DMS114 treated with DMSO at 0.1 percent for 48 hours (cell line): ENCODE measurements at regions not wholly inside any gene's neighbourhood (a gene's known extent, or its start where the extent isn't known, plus 50 kb on each side); places are given as distances from the start of the nearest gene placed in this dataset.

ENCODE experiments used
- DNase-seq: peaks from one replicate; lab custom pipeline; 2025; ENCODE audit not compliant: unreplicated experiment; lab: John Stamatoyannopoulos, UW

DNA sequence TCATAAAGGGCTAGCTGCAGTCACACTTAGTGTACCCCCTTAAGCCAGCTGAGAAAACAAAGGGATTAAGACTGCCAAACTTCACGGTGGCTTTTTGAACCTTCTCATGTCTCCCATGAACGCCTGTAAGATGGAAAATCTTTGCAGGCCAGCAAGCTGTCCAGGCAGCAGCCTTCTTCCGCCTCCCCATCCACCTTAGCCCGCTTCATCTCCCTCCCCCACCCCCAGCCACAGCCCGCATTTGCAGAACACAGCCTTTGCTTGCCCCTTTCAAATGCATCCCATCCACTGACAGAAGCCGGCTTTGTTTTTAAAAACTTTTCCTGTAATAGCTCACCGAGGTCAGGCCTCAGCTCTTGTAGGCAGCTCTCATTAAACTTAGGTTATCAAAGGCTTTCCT lies 113.8 kb upstream of the FAM9B start:
- no peak for DNase-seq

DNA sequence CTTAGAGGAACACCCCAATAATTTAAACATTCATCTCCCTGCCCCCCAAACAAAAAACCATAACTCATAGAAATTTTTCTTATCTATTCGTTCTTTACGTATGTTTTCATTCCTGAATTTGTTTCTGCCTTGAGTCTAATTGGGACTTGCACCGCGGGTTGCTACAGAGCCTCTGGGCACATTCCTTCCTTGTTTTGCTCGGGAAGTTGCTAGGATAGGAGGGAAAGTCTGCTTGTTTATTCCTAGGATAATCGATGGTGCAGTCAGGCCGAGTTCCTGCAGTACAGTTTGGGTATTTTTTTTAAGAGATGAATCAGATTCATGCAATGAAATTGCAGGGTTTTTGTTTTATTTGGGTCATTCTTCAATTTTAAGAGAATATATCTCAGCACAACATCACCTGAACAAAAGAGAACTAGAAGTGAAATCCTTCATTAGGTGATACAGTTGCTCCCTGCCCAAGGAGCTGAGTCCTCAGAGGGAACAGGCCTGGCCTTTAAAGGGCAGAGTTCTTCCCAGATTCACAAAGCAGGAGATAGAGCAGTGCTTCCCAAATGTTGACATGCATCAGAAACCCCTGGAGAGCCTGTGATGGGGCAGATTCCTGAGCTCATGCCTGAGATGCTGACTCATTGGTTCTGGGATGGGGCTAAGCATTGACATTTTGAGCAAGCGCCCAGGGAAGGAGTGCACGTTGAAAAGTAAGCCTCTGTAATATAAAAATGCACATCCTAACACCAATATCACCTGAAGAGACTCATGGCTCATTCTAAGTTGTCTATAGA lies 114.9 kb upstream of the FAM9B start:
- no peak for DNase-seq

DNA sequence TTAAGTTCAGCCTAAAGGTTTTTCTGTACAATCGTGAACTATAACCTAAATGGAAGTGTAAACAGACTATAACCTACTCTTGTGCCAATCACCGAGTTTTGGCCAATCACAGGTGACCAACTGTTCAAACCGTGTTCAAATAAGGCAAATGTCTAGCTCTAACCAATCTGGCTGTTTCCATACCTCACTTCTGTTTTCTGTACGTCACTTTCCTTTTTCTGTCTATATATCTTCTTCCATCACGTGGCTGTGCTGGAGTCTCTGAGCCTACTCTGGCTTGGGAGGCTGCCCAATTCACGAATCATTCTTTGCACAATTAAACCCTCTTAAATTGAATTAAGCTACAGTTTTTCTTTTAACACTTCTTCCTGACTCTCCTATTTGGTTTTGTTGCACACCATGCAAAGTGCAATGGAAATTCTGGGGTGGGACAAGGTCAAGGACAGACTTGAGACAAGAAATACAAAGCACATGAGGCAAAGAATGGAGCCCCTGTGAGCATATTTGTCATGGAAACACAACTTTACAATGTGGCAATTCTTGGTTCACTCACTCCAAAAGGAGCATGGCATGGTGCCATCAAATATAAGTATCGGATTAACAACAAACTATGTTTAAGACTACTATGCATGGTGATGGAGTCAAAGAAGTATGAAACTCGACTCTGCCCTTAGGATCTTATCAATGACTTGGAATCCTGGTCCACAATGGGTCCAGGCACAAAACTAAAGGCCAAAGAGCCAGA lies 115.7 kb upstream of the FAM9B start:
- no peak for DNase-seq

DNA sequence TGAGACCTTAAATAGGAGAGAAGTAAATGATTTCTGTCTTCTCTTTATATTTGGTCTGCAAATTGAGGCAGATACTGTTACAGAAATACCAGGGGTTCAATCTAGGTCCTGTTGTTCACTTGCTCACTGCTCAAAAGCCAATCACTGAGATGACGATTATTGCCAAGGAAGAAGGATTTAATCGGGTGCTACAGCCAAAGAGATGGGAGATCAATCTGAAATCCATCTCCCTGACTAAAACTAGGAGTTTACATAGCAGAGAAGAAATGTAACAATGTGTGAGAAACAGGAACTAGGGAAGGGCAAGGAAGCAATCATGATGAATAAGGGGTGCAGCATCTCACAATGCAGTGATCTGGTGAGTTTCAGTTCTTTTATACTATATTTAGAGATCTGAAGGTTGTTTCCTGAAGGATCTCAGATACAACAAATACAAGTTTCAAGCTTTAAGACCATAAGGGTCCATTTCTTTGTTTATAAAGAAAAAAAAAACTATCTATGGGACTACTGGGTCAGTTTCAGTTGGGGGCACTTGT lies 117.9 kb upstream of the FAM9B start:
- DNase-seq = no peak

DNA sequence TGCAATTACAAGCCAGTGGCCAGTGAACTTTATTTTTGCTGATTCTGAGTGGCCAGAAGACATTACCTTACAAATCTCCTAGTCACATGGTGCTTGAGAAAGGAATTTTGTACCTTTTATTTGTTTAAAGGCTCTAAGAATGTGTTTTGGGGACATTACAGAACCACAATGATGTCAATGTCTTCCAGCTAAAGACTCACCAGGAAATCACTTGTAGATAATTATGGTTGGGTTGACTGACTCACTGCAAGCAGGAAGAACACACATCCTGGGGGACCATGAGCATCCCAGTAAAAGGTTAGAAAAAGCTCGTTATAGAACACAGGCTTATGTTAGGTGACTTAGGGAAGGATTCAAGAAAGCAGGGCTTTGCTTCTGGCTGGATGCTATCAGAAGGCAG lies 119.4 kb upstream of the FAM9B start:
- DNase-seq = no peak

DNA sequence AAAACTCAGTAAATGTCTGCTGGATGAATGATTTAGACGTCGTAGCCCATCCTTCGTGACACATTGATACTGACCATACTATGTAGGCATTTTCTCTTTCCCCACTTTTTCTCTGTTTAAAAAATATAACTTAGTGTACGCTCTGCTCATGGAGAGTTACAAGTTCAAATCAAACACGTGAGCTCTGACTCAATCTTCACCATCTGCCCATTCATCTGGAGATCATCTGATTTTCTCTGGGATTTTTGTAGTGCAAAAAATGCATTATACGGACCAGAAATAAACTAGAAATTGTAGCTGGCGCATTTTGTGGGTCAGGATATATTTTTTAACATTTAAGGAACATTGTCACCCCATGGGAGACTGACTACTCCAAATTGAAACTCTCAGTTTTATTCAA lies 124.7 kb upstream of the FAM9B start:
- DNase-seq = no peak

DNA sequence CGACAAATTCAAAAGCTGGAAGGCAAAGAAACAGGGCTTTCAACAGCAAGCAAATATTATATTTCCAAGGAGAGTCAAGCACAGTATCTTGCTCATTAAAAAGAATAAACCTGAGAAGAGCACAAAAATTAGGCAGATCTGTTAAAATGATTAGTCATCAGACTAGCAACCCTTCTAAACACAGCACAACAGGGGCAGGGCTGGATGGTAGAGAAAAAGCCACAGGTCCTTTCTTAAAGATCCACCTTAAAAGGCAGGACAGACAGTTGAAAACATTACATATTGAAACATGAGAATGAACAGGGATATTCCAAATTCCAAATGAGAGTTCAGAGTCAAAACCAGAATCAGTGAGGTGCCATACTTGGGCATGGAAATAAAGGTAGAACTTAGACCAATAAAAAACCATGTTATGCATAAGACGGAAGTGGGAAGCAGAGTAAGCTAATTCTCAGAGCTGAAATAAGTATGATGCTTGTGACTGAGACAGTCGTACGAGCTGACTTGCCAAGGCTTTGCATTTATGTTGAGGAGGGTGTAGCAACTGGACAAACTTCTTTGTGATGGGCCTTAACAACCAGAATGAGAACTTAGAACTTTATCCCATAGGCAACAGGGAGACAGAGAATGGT lies 126.9 kb upstream of the FAM9B start:
- DNase-seq = no peak

DNA sequence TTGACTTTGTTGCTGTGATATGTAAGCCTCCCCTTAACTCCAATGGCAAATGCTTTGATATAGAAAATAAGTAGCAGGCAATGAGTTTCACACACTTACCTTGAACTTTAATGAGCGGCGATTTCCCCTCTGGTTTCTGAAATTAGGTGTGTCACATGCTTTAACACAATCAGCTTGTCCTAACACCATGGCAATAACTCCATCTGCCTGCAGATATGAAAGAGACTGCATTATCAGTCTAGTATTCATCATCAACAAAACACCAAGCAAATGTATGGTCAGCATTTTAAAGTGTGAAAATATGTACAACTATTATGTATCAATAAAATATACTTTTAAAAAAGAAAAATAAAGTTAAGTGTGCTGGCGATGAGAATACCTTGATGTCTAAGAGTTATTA lies 128.8 kb upstream of the FAM9B start:
- DNase-seq = no peak

DNA sequence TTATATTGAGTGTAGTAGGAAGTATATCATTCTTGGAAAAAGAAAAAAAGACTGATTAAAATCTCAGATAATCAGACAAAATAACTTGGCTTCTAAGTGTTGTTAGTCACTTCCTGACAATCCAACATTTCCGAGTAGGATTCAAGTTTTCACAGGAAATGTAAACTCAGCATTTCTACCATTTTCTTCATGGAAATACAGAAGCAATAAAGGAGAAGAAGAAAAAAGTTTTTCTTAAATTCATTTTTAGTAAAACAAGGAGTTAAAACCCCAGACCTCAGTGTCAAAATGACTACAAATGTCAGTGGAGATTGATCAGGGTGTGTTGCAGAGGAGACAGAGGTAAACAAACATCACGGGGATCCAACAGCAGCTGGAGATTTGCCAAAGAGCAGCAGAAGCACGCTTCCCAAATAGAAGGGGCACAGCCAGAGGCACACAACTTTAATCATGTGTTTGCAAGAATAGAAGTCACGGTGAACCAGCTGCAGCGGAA lies 129.3 kb upstream of the FAM9B start:
- no peak for DNase-seq

DNA sequence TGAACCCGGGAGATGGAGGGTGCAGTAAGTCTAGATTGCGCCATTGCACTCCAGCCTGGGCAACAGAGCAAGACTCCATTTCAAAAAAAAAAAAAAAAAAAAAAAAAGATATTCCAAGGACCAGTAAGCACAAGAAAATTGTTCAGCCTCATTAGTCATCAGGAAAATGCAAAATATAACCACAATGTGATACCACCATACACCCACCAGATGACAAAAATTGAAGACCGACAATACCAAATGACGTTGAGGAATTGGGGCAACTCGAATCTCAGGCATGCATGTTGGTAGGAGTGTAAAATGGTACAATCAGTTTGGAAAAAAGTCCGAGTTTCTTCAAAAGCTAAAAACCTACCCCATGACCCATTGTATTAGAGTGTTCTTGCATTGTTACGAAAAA lies 130.2 kb upstream of the FAM9B start:
- DNase-seq = no peak

DNA sequence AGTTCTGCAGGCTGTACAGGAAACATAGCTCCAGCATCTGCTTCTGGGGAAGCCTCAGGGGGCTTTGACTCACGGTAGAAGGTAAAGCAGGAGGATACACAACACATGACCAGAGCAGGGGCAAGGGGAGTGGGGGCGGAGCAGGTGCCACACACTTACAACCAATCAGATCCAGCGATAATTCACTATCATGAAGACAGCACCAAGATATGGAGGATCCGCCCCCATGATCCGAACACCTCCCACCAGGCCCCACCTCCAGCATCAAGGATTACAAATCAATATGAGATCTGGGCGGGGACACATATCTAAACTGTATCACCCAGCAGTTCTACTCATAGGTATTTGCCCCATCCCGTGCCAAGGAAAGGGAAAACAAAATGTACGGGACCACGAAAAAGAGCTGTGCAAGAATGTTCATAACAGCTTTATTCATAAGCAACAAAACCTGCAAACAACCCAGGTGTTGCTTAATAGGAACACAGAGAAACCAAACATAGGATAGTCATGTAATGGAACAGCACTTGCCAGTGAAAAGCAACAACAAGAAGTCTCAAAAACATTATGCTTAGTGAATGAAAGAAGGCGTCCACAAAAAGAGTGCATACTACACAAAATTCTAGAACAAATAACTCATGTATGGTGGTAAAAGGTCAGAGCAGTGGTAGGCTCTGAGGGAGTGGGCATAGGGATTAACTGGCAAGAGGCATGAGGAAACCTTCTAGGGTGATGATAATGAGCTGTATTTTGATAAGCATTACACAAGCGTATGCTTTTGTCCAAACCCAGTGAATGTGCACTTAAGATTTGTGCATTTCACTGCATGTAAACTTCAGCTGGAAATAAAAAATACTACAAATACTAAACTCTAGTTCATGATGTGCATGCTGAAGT lies 130.9 kb upstream of the FAM9B start:
- no peak for DNase-seq

DNA sequence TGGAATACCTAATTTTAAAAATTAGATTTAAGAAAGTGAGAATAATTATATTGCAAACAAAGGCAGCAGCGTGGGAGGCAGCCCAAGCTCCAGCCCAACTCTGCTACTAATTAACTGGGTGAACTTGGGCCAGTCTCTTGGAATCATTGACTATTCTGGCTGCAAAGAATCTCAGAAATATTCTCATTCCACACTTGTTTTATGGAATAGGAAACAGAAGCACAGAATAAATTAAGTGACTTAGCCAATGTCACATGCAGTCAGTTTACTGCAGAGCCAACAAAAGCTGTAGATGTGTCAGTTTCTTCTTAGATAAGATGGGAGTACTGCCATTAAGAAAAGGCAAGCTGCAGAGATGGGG lies 132.6 kb upstream of the FAM9B start:
- DNase-seq = no peak

DNA sequence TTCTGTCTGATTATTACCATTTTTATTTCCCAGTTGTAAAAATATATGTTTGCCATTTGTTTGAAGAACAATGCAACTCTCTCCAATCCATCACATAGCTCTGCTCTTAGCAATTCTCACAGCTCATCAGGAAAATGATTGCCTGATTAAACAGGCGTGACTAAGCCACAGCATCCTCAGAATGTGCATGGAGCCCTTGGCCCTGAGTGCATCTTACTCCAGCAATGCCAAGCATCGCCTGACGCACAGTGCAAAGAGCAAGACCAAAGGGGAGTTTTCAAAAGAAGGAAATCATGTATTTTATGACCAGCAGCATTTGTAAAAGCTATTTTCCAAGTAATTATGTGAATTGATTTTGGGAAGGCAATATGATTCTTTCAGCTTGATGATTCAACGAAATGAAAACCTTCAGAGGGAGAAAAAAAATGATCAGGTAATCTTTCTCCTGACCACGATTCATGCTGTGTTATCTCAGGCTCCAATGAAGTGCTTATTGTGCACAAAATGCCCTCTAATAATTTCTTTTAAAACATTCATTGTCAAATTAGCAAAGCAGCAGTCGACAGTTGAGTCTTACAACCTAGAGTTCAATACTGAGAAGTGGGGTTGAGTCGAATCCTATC lies 138.0 kb upstream of the FAM9B start:
- DNase-seq = no peak

DNA sequence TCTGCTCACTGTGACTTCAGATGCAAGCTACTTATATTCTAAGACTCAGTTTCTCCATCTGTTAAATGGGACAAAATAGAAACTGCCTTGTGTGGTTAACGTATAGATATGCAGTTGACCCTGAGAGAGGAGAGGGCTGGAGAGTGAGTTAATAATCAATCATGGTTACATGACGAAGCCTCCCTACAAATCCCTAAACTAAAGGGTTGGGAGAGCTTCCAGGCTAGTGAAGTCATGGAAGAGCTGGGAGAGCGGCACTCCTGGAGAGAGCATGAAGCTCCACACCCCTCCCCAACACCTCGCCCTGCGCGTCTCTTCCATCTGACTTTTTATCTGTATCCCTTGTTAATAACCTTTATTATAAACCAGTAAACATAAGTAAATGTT lies 138.5 kb upstream of the FAM9B start:
- no peak for DNase-seq

DNA sequence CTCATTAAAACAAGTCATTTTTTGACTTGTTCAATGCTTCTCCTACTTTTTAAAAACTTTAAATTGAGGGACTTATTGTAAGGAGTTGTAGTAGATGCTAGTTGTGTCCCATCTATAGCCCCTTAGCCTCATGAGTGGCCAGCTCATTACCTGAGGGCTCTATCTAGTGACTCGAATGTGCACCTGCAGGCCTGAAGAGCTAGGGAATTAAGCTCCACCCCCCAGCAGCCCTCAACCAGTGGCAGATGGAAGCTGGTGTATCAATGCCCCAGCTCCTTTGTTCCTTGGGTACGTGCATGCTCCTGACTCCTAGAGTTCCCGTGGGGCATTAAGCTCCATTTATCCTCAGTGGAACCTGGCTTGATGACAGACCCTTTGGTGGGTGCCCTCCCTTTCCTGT lies 146.7 kb upstream of the FAM9B start:
- no peak for DNase-seq

DNA sequence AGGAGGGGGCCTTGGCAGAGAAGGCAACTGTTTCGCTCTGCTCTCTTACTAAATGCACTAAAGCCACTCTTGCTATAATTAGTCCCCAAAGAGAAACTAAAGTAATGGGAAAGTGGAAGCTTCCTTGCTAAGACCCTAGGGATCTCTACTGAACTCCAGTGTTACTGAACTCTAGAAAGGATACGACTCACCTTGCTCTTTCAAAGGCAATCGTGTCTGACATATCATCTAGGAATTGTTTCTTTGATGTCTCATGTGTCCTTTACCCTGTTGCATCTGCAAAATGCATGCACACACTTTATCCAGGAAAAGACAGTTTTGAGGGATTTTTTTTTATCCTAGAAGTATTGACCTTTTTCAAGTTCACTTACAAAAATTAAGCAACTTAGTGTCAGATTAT lies 148.1 kb upstream of the FAM9B start:
- no peak for DNase-seq

DNA sequence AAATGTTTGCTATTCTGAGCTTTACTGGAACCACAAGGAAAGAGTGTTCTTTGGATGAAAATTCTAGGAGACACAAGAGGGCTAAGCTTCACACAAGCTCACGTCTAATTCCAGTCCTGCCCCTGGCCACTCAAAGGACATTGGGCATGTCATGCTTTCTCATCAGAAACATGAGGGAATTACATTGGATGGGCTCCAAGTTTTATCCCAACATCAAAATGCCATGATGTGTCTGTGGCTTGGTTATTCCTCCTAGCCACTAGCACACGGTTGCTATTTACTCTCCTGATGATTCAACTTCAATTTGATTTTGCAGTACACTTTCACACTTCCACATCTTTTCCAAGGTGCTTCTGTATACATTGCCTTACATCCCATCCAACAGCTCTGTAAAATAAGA lies 149.6 kb upstream of the FAM9B start:
- no peak for DNase-seq

DNA sequence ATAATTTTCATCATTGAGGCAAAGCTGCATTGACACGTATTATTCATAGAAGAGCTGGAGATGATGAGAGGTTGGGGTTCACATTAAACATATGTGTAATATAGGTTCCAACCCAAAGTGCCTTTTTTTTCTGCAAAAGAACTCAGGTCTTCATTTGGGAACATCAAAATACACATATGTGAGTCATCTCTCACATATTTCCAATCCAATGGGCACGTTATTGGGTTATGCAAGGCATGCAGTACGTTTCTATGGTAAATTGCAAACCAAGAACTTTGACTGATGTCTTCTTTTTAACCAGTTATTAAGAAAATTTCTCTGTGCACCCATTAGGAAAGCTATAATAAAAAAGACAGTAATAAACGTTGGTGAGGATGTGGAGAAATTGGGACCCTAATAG lies 150.3 kb upstream of the FAM9B start:
- no peak for DNase-seq

DNA sequence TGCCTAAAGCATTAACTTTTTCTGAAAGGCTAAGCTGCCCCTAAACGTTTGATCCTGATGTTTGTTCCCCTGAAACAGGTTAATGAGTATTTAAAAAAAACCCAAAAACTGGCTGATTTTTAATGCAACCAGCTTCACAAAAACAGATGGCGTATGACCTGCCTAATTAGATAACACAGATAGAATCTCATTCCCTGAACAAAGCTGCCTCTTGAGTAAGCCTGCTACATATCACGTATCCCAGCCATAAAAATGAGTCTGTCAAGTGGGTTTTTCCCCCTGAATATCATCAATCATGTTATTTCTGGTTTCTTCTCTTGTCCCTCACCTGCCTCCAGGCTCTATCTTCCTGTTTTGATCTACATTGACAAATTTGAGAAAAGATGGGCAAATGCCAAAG lies 154.2 kb upstream of the FAM9B start:
- no peak for DNase-seq

DNA sequence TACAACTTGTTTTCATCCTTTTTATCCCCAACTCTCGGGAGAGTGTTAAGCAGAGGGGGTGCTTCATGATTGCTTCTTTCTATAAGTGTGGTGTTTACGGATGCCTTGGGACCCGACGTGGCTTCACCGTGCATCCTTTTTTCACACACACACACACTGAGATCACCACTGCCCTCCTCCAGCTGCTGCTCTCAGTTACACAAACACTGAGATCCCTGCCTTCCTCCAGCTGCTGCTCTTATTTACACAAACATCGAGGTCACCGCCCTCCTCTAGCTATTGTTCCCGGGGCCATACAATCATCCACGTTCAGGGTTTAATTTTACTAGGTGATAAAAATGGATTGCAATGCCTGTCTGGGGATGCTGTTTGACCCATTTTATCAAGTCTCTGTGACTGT lies 155.4 kb upstream of the FAM9B start:
- no peak for DNase-seq

DNA sequence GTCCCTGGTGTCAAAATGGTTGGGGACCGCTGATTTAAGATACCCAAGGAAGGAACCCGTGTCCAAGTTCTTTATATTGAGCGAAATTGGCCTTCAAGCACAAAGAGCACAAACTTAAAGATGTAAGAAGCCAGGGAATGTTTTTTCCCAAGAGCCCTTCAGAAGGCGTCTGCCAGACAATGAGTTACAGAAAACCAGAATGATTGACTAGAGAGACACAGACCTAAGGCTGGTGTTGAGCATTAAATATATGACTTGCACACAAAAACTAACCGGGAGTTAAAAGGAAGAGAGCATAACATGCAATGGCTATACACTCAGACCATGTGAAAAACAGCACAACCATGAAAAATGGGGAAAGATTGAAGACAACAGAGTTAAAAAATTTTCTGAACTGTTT lies 157.5 kb upstream of the FAM9B start:
- no peak for DNase-seq
